Tibial nerve (tissue), 4 donors: ENCODE measurements at regions not wholly inside any gene's neighbourhood (a gene's known extent, or its start where the extent isn't known, plus 50 kb on each side); places are given as distances from the start of the nearest gene placed in this dataset.

Experiments
- CTCF ChIP-seq, 5 experiments: fragments of 200-600 bp in 3 of 5; fragments of 450-650 bp in 2 of 5; sonication (generic) in 3 of 5; IDR thresholded peaks; one replicate each; pipeline ENCODE4 v1.5.1; 2016 to 2019; ENCODE audit warnings: antibody characterized with exemption in 5 of 5, mild to moderate bottlenecking in 3 of 5, moderate library complexity in 2 of 5
- EP300 ChIP-seq, 2 donors: sonication (generic); formaldehyde crosslinking; IDR thresholded peaks; one replicate each; pipeline ENCODE4 v1.6.1; 2017; ENCODE audit warnings: antibody characterized with exemption in 2 of 2, mild to moderate bottlenecking in 1 of 2
- POLR2A ChIP-seq, 2 donors: fragments of 450-650 bp; IDR thresholded peaks; one replicate each; pipeline ENCODE4 v1.6.1; 2017; ENCODE audit warnings: antibody characterized with exemption in 2 of 2, mild to moderate bottlenecking in 2 of 2, moderate library complexity in 2 of 2

DNA sequence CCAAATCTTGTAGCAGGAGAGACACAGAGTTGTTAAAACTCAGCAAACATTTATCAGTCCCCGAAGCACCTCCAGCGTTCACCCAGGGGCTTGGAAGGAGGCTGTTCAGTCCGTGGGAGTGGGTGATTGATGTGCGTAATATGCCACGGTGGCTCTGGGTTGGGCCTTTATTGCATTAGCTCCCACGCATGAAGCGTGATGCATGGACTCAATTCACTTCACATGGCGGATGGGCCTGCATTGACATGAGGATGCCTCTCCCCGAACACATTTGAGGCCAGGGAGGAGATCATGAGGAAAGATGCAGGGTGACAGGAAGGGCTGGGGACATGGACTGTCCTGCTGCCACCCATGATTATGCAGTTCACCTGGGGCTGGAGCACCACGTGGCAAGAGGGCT lies 126.5 kb downstream of the FAM43A start:
- TF ChIP-seq CTCF (IDR thresholded peaks at IDR 0.05) (no peak), EP300 (IDR thresholded peaks at IDR 0.05) (no peak), POLR2A (IDR thresholded peaks at IDR 0.05) (no peak)
